Right atrium auricular region (tissue), 2 donors: ENCODE measurements at regions not wholly inside any gene's neighbourhood (a gene's known extent, or its start where the extent isn't known, plus 50 kb on each side); places are given as distances from the start of the nearest gene placed in this dataset.

ENCODE experiments used
- DNase-seq: peaks from one replicate; pipeline ENCODE4 v3.0.0-alpha.2; 2019; ENCODE audit warnings: low spot score
- H3K27ac ChIP-seq, 2 donors: fragments of 200-600 bp; sonication (generic); 1 replicate in 1 of 2; 2 replicates in 1 of 2; pipeline ENCODE4 v1.5.1; 2016 to 2019
- H3K27me3 ChIP-seq, 2 donors: fragments of 200-600 bp; sonication (generic); one replicate each; pipeline versions ENCODE4 v1.5.1 to v1.6.0; 2017 to 2019
- H3K36me3 ChIP-seq: fragments of 200-600 bp; sonication (generic); one replicate; pipeline ENCODE4 v1.5.1; 2016
- H3K4me1 ChIP-seq, 2 donors: fragments of 200-600 bp; sonication (generic); one replicate each; pipeline versions ENCODE4 v1.5.1 to v1.6.0; 2017 to 2019
- H3K4me3 ChIP-seq, 2 donors: fragments of 200-600 bp; sonication (generic); 1 replicate in 1 of 2; 2 replicates in 1 of 2; pipeline ENCODE4 v1.5.1; 2017 to 2019; ENCODE audit warnings: mild to moderate bottlenecking in 1 of 2, moderate library complexity in 1 of 2
- H3K9me3 ChIP-seq, 2 donors: fragments of 200-600 bp; sonication (generic); one replicate each; pipeline ENCODE4 v1.5.1; 2019
- CTCF ChIP-seq, 2 donors: fragments of 200-600 bp; sonication (generic); IDR thresholded peaks; one replicate each; pipeline ENCODE4 v1.5.1; 2019; ENCODE audit warnings: antibody characterized with exemption in 2 of 2

DNA sequence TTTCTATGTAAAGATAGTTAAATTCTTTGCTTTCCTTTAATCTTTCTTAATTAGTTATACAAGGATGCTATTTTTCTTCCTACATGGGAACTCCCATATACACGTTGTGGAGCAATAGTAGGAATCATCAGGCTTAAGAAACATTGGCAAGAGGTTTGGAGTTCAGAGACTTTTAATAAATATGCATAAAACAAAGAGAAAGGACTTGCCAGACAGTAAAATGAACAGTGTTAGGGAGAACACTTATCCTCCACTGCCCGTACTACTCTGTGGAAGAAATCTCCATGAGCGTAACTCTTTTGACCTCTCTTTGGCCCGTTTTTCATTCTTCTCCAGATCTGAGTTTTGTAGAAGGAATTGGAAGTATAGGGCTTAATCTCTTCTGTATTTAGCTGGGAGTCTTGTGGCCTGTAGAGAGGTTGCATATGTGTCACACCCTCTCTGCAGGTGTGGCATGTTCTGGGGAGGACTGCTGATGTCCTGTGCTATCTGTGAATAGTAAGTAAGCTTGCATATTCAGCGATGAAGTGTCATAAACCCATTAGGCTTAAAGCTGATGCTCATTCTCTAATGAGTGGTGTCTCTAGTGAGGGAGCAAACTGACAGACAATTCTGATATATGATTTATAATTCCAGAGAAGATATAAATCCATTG is 455.4 kb upstream of the FAR2 start:
- no peak for TF ChIP-seq CTCF (IDR thresholded peaks at IDR 0.05)
- no peak for DNase-seq
- H3K4me1 ChIP-seq: no peaks in the 10 kb centered on the region
- H3K4me3 ChIP-seq: no peak overlapping the region
- H3K27me3 ChIP-seq: no peaks in the 10 kb centered on the region
- H3K9me3 ChIP-seq: no peaks in the 10 kb centered on the region
- no peaks in the 10 kb centered on the region for H3K36me3 ChIP-seq
- H3K27ac ChIP-seq: no peak overlapping the region

DNA sequence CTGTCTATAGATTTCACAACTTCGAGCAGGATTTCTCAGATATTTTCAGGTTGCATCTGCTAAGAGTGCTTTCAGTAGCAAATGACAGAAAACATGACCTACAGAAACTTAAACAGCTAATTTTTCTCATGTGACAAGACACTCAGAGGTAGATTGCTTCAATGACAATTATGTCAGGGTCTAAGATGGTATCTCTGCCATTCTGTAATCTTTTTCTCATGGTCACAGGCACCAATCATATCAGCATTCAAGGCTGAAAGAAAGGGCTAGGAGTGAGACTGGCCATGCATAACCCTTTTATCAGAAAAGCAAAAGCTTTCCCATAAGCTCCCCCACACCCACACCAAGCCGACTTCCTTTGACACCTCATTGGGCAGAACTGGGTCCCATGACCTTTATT is 450.5 kb upstream of the FAR2 start:
- no peak for TF ChIP-seq CTCF (IDR thresholded peaks at IDR 0.05)
- H3K4me3 ChIP-seq: no peak overlapping the region
- no peak for DNase-seq
- no peaks in the 10 kb centered on the region for H3K36me3 ChIP-seq
- peaks cover 0 to 7% of the 10 kb centered on the region in 2 donors for H3K9me3 ChIP-seq
- H3K27ac ChIP-seq: no peak overlapping the region
- H3K4me1 ChIP-seq: no peaks in the 10 kb centered on the region
- H3K27me3 ChIP-seq: no peaks in the 10 kb centered on the region

- Histone ChIP-seq H3K27ac (no peak overlapping the region), H3K9me3 (peaks cover 0 to 10% of the 10 kb centered on the region in 2 donors), H3K27me3 (no peaks in the 10 kb centered on the region), H3K36me3 (no peaks in the 10 kb centered on the region), H3K4me3 (no peak overlapping the region), H3K4me1 (no peaks in the 10 kb centered on the region)
- no peak for DNase-seq
- no peak for TF ChIP-seq CTCF (IDR thresholded peaks at IDR 0.05)
Measured at GRCh38 chr12:28699029-28699428, 450.0 kb upstream of the FAR2 start.

- Histone ChIP-seq H3K4me3 (no peak overlapping the region), H3K36me3 (no peaks in the 10 kb centered on the region), H3K27me3 (no peaks in the 10 kb centered on the region), H3K9me3 (peaks cover 0 to 10% of the 10 kb centered on the region in 2 donors), H3K27ac (no peak overlapping the region), H3K4me1 (no peaks in the 10 kb centered on the region)
- DNase-seq: no peak
- no peak for TF ChIP-seq CTCF (IDR thresholded peaks at IDR 0.05)
Measured at GRCh38 chr12:28700161-28700560, 448.9 kb upstream of the FAR2 start.

DNA sequence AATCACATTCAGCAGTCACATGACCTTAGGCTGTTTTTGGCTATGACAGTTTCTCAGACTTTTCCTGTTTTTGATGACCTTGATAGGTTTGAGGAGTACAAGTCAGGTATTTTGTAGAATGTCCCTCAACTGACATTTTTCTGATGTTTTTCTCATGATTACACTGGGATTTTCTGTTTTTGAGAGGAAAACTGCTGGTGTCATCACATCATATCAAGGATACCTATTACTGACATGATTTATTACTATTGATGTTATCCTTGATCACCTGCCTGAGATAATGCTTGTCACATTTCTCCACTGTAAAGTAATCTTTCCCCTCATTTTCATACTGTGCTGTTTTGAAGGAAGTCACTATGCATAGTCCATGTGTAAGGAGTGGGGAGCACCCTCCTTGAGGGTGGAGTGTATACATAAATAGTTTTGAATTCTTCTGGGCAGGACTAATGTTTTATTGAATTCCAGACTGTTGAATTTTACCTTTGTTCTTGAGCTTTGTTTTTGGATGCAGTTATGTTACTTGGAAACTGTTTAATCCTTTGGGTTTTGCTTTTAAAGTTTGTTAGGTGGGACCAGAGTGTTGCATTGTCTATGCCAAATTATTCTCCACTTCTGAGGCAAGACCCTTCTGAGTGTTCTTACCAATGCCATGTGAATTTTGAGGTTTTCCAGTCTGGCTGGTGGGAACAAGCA is 444.5 kb upstream of the FAR2 start:
- H3K27ac ChIP-seq: no peak overlapping the region
- H3K36me3 ChIP-seq: no peaks in the 10 kb centered on the region
- TF ChIP-seq CTCF (IDR thresholded peaks at IDR 0.05): no peak
- DNase-seq: no peak
- peaks cover 0 to 10% of the 10 kb centered on the region in 2 donors for H3K9me3 ChIP-seq
- H3K27me3 ChIP-seq: no peaks in the 10 kb centered on the region
- H3K4me1 ChIP-seq: no peaks in the 10 kb centered on the region
- no peak overlapping the region for H3K4me3 ChIP-seq
